NCI-H1092 (cell line): ENCODE measurements at regions not wholly inside any gene's neighbourhood (a gene's known extent, or its start where the extent isn't known, plus 50 kb on each side); places are given as distances from the start of the nearest gene placed in this dataset.

Experiments used
- DNase-seq: peaks from one replicate; lab custom pipeline; 2025; lab: John Stamatoyannopoulos, UW

GRCh38 chr1:112317611-112318062 is 78.4 kb upstream of the CTTNBP2NL start:
- DNase-seq = no peak

GRCh38 chr1:112318263-112318662 is 77.8 kb upstream of the CTTNBP2NL start:
- no peak for DNase-seq

DNA sequence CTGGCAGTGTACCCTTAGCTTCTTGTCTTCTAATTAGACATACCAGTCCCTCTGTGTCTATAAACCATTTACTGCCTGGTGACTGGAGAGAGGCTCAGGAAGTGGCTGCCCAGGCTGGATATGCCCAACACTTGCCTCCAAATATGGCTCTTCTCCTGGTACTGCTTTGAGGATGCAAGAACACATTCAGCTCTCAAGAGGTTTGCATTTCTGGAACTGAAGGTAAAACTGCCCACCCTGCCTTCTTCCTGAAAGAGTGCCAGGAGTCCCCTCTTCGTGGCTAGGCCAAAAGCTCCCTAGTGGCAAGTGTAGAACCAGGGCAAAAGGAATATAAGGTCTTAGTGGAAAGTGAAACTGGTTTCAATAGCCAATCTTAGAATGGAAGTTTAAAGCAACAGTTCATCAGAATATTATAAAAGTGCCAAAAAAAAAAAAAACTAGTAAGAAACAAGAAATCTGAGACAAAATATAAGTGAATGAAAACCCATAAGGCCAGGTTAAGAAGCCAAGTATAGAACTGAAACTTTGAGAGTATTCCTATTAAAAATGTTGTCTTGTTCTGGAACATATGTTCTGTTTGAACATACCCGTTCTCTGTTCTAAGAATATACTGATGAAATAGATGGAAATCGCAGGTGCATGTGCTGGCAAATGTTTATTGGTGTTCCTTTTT is 77.2 kb upstream of the CTTNBP2NL start:
- DNase-seq = no peak

- DNase-seq = no peak
Observed at GRCh38 chr1:112319371-112320040, 76.5 kb upstream of the CTTNBP2NL start.

- DNase-seq = no peak
Observed at GRCh38 chr1:112320058-112320457, 76.0 kb upstream of the CTTNBP2NL start.

- DNase-seq = no peak
Observed at GRCh38 chr1:112322018-112322417, 74.0 kb upstream of the CTTNBP2NL start.

- DNase-seq = no peak
Observed at GRCh38 chr1:112322983-112323678, 72.9 kb upstream of the CTTNBP2NL start.

- no peak for DNase-seq
Observed at GRCh38 chr1:112325504-112325903, 70.5 kb upstream of the CTTNBP2NL start.

DNA sequence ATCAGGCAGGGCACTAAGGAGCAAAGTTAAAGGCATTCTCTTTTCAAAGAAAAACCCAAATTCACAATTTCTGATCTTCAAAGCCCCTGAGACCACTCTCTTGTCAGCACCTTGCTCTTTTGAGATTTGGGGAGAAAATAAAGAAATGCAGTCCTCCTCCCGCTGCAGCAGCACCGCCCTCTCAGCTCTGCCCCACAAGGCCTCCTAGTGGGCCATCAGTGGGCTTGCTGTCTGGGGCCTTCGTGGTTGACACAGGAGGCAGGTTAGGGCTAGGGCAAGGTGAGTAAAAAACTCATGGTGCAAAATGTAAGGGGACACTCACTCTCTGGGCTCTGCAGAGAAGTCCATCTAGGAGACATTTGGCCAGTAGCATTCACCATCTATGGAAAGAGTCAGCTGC is 67.4 kb upstream of the CTTNBP2NL start:
- DNase-seq = no peak

- DNase-seq = no peak
Observed at GRCh38 chr1:112332176-112333150, 63.6 kb upstream of the CTTNBP2NL start.

GRCh38 chr1:112335351-112335750 is 60.7 kb upstream of the CTTNBP2NL start:
- DNase-seq = no peak

DNA sequence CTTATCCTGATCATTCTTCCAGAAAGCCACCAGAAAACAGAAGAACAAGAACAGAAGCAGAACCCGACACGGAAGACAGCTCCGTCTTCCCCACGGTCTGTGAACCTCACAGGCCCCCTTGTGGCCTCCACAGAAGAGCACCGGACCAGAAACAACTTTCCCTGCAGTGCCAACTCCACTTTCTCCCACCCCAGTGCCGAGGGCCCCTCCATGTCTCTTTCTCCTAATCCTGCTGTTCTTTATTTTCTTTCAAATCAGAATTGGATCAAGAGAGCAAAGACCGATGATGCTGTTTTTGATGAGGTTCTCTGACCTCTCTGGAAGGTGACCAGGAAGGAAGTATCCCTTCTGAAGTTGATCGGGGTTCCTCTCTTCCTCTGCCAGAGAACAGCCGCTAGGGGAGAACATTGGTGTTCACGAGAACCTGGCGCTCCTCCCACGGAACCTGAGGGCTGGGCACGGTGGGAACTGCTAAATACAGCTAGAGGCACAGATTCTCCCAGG is 58.9 kb upstream of the CTTNBP2NL start:
- DNase-seq = peak; percentile 31

DNA sequence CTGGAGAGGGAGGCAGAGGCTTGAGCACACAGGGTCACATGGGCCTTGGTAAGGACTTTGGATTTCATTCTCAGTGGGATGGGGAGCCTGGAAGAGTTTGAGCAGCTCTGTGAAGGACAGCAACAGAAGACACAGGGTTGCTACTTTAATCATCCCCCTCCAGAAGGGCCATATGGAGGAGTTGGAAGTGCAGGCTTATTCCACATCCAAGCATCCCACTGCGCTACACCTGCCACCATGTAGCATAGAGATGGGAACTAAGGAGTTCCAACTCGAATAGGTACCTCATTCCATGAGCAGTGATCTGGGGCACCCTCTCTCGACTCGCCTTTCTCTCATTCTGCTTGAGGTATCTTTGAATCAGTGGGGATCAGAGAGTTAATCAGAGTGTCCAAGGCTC is 54.0 kb upstream of the CTTNBP2NL start:
- no peak for DNase-seq

GRCh38 chr1:112342558-112342957 is 53.5 kb upstream of the CTTNBP2NL start:
- no peak for DNase-seq

GRCh38 chr1:112344754-112345423 is 51.1 kb upstream of the CTTNBP2NL start:
- no peak for DNase-seq
